ENCODE measurements at regions not wholly inside any gene's neighbourhood (a gene's known extent, or its start where the extent isn't known, plus 50 kb on each side); places are given as distances from the start of the nearest gene placed in this dataset.

DNA sequence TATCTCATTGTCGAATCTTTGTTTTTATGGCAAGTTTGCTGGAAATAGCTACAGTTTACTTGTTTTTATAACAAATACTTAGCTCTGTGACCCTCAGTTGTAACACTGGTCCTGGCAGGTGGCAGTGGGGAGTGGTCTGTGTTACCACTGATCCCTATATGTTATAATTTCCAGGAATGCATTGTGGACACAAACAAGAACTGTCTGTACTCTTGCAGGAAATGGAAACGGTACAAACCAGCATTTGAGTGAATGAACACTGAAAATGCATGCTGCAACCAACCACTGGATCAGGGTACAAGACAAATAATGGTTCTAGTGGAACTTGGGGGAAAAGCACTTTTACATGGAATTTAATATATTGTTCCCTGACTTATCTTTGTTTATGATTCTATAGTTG is 66.5 kb upstream of the PJA2 start:
- no peak for DNase-seq (ENCODE audit: low spot score)

DNA sequence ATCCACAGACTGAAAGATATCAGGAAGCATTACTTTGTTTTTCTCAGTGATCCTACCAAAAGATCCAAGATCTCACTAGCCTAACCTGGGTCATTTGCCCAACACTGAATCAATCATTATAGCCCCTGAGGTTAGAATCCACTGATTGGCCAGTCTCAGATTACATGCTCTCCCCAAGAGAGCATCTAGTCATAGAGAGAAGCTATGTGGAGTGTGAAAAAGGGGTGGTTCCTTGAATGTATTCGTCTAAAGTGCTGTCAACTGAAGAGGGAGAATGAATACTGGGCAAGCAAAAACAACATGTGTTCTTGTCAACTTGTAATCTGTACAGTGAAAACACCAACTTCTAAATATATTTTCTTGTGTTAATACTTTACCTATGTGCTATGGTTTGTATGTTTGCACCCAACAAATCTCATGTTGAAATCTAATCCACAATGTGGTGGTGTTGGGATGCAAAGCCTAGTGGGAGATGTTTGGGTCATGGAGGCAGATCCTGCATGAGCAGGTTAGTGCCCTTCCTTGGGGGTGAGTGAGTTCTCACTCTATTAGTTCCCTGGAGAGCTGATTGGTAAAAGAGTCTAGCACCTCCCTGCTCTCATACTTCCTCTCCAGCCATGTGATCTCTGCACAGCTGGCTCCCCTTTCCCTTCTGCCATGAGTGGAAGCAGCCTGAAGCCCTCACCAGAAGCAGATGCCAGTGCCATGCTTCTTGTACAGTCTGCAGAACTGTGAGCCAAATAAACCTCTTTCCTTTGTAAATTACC is 60.3 kb upstream of the PJA2 start:
- no peak for DNase-seq (ENCODE audit: low spot score)

DNA sequence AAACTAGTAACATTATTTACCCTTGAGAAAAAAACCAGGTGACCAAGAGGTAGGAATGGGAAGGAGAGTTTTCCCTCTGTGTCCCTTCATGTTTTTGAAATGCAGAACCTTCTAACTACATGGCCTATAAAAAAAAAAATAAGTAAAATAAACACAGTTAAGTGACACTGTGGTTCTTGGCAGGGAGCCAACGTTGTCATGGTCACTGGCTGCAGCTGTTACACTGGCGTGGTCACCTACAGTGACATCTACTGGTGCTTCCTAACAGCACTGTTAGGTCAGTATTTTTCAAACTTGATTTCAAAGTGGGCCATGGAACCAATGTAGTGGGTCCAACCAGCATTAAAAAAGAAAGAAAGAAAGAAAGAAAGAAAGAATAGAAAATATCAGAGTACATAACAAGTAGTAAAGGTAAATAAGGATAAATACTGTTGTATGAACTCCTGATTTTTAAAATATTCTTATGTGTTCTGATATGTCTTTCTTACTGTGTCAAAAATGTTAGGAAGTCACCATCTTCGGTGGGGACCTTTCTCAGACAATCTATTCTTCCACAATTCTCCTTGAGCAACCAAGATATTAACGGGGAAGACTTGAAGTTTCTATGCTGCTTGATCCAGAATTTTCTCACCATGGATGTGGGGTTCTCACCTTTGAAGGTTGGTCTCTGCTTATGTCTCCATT is 59.1 kb upstream of the PJA2 start:
- peak; percentile 96 for DNase-seq (ENCODE audit: low spot score)

DNA sequence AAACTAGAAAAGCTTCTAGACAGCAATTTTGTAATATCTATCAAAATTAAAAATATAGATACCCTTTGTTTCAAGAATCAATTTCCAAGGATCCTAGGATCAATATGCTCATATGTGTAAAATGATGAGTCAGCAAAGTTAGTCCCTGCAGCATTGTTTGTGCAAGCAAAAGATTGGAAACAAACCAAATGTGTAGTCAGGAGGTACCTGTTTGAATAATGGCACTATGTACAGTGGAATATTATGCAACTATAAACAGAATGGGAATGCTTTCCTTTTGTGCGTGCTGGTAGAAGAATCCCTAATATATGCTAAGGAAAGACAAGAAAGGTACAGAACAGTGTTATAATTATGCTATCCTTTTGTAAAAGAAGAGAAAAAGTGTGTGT is 58.5 kb upstream of the PJA2 start:
- DNase-seq (ENCODE audit: low spot score): no peak

DNA sequence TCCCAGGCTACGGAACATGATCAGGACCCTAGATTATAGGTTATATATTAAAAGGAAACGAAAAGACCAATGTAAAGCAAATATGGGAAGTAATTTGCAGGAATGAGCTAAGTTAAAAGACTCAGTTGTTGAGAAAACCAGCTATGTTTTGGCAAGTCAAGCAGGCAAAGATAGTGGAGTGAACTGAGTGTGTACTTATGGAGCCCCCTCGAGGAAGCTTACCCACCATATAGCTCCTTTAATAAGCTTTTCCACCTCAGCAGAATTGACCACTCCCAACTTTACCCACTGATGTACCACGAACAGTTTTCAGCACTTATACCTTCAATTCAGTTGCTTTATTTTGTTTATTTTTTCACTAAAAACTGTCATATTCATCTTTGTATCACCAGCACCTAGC is 57.3 kb upstream of the PJA2 start:
- no peak for DNase-seq (ENCODE audit: low spot score)

All from mesenteric fat pad (tissue), 1 donor.